ENCODE measurements at regions not wholly inside any gene's neighbourhood (a gene's known extent, or its start where the extent isn't known, plus 50 kb on each side); places are given as distances from the start of the nearest gene placed in this dataset.

GRCh38 chrX:123036401-123036800, 147.7 kb upstream of the GRIA3 start:
- H3K9me3 ChIP-seq (ENCODE audit: control insufficient read depth, insufficient read depth, low read depth, low read length) = no peaks in the 10 kb centered on the region
- CTCF ChIA-PET = no interaction called here
- no TSS peak for BruUV-seq (replicated peaks)
- in situ Hi-C loops (cut with HindIII; ENCODE audit: low pct_unique_long_range_greater_than_20kb, low sequenced_read_pairs) = no loop called here
- H3K27ac ChIP-seq (ENCODE audit: low read length) = no peak overlapping the region
- H3K4me1 ChIP-seq (ENCODE audit: control insufficient read depth, insufficient read depth, low read length) = no peaks in the 10 kb centered on the region
- no peak for ATAC-seq
- no peak for DNase-seq (ENCODE audit: low read depth, low spot score)
- no peak overlapping the region for H3K4me3 ChIP-seq (ENCODE audit: low read depth in 2 of 2, low read length in 2 of 2)
- POLR2A ChIA-PET = no interaction called here
- H3K36me3 ChIP-seq (ENCODE audit: control insufficient read depth, insufficient read depth, low read length) = no peaks in the 10 kb centered on the region
- TF ChIP-seq REST (IDR thresholded peaks at IDR 0.05; ENCODE audit: insufficient read depth in 1 of 2, low read depth in 2 of 2, low read length in 1 of 2) (no peak), TCF7L2 (IDR thresholded peaks at IDR 0.05; ENCODE audit: low read depth, low read length) (no peak), POLR2AphosphoS5 (IDR thresholded peaks at IDR 0.05; ENCODE audit: low read depth, low read length) (no peak), SIN3A (IDR thresholded peaks at IDR 0.05; ENCODE audit: borderline replicate concordance, insufficient read depth, low read depth, low read length) (no peak), CTCF (IDR thresholded peaks at IDR 0.05) (no peak)
- no peaks in the 10 kb centered on the region for H3K27me3 ChIP-seq (ENCODE audit: control insufficient read depth, insufficient read depth, low read length)
- intact Hi-C loops (cut with micrococcal nuclease; ENCODE audit: unreplicated experiment) = no loop called here

GRCh38 chrX:123049071-123049625, 134.9 kb upstream of the GRIA3 start:
- BruUV-seq (replicated peaks) = no TSS peak
- CTCF ChIA-PET = no interaction called here
- Histone ChIP-seq H3K4me3 (ENCODE audit: low read depth in 2 of 2, low read length in 2 of 2) (no peak overlapping the region), H3K27ac (ENCODE audit: low read length) (no peak overlapping the region), H3K36me3 (ENCODE audit: control insufficient read depth, insufficient read depth, low read length) (no peaks in the 10 kb centered on the region), H3K9me3 (ENCODE audit: control insufficient read depth, insufficient read depth, low read depth, low read length) (no peaks in the 10 kb centered on the region), H3K27me3 (ENCODE audit: control insufficient read depth, insufficient read depth, low read length) (no peaks in the 10 kb centered on the region), H3K4me1 (ENCODE audit: control insufficient read depth, insufficient read depth, low read length) (no peaks in the 10 kb centered on the region)
- POLR2A ChIA-PET = no interaction called here
- DNase-seq (ENCODE audit: low read depth, low spot score) = no peak
- ATAC-seq = no peak
- no peak for TF ChIP-seq SIN3A (IDR thresholded peaks at IDR 0.05; ENCODE audit: borderline replicate concordance, insufficient read depth, low read depth, low read length)
- TF ChIP-seq TCF7L2 (IDR thresholded peaks at IDR 0.05; ENCODE audit: low read depth, low read length) = no peak
- TF ChIP-seq REST (IDR thresholded peaks at IDR 0.05; ENCODE audit: insufficient read depth in 1 of 2, low read depth in 2 of 2, low read length in 1 of 2) = no peak
- no peak for TF ChIP-seq POLR2AphosphoS5 (IDR thresholded peaks at IDR 0.05; ENCODE audit: low read depth, low read length)
- intact Hi-C loops (cut with micrococcal nuclease; ENCODE audit: unreplicated experiment) = no loop called here
- in situ Hi-C loops (cut with HindIII; ENCODE audit: low pct_unique_long_range_greater_than_20kb, low sequenced_read_pairs) = no loop called here

All from Panc1 (cell line).